ENCODE measurements at regions not wholly inside any gene's neighbourhood (a gene's known extent, or its start where the extent isn't known, plus 50 kb on each side); places are given as distances from the start of the nearest gene placed in this dataset.

DNA sequence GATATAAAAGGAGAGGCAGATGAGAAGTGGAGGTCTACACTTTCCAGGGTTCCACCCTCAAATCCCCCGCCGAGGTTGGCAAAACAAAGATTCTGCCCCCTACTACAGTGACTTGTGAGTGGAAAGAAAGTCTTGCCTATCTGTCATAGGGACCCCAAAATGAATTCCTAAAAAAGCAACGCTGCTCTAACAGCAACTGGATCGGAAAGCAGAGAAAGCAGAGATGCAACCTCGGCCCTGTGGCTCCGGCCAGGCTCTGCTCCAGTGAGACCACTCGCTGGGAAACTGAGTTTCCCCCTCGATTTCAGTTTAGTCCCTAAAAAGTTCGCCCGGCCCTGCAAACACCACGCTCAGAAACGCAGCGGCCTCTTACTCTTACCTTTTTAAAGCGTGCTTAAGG lies 297.9 kb upstream of the NFE2L3 start:
- TF ChIP-seq, protein P1, sequence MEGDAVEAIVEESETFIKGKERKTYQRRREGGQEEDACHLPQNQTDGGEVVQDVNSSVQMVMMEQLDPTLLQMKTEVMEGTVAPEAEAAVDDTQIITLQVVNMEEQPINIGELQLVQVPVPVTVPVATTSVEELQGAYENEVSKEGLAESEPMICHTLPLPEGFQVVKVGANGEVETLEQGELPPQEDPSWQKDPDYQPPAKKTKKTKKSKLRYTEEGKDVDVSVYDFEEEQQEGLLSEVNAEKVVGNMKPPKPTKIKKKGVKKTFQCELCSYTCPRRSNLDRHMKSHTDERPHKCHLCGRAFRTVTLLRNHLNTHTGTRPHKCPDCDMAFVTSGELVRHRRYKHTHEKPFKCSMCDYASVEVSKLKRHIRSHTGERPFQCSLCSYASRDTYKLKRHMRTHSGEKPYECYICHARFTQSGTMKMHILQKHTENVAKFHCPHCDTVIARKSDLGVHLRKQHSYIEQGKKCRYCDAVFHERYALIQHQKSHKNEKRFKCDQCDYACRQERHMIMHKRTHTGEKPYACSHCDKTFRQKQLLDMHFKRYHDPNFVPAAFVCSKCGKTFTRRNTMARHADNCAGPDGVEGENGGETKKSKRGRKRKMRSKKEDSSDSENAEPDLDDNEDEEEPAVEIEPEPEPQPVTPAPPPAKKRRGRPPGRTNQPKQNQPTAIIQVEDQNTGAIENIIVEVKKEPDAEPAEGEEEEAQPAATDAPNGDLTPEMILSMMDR (IDR thresholded peaks at IDR 0.05), result no peak
- no peak for TF ChIP-seq POLR2A (IDR thresholded peaks at IDR 0.05)

Data from testis (tissue), 2 donors.